Stomach (tissue), 4 donors: ENCODE measurements at regions not wholly inside any gene's neighbourhood (a gene's known extent, or its start where the extent isn't known, plus 50 kb on each side); places are given as distances from the start of the nearest gene placed in this dataset.

Experiments used
- CTCF ChIP-seq, 7 experiments: fragments of 450-650 bp in 4 of 7; fragments of 200-600 bp in 3 of 7; sonication (generic) in 3 of 7; IDR thresholded peaks; one replicate each; pipeline ENCODE4 v1.5.1; 2016 to 2019; ENCODE audit warnings: antibody characterized with exemption in 7 of 7, control low read depth in 2 of 7, mild to moderate bottlenecking in 1 of 7
- EP300 ChIP-seq: sonication (generic); formaldehyde crosslinking; IDR thresholded peaks from one replicate; pipeline ENCODE4 v1.6.1; 2017; ENCODE audit warnings: antibody characterized with exemption
- POLR2A ChIP-seq, 4 donors: fragments of 450-650 bp; IDR thresholded peaks; one replicate each; pipeline ENCODE4 v1.6.1; 2016; ENCODE audit warnings: antibody characterized with exemption in 4 of 4, control low read depth in 2 of 4, mild to moderate bottlenecking in 1 of 4, moderate library complexity in 1 of 4
- POLR2AphosphoS5 ChIP-seq, 3 donors: sonication (generic); formaldehyde crosslinking; IDR thresholded peaks; one replicate each; pipeline ENCODE4 v1.6.1; 2016; ENCODE audit warnings: antibody characterized with exemption in 3 of 3

GRCh38 chr6:41423002-41423401, 87.6 kb downstream of the NCR2 start:
- TF ChIP-seq CTCF (IDR thresholded peaks at IDR 0.05) (no peak), POLR2A (IDR thresholded peaks at IDR 0.05) (no peak), EP300 (no peak), POLR2AphosphoS5 (IDR thresholded peaks at IDR 0.05) (no peak)
